Mesenchymal stem cell (in vitro differentiated cells and primary cell): ENCODE measurements at regions not wholly inside any gene's neighbourhood (a gene's known extent, or its start where the extent isn't known, plus 50 kb on each side); places are given as distances from the start of the nearest gene placed in this dataset.

Experiments used
- DNase-seq: peaks from one replicate; pipeline ENCODE4 v3.0.0-alpha.2; 2013
- H2AFZ ChIP-seq: one replicate; pipeline ENCODE4 v1.6.1; 2013; ENCODE audit warnings: low read depth, mild to moderate bottlenecking, control low read depth, inconsistent platforms, low read length, moderate library complexity
- H2AK5ac ChIP-seq: 2 replicates; pipeline ENCODE4 v1.6.1; 2013; ENCODE audit warnings: low read length, moderate library complexity, mild to moderate bottlenecking, inconsistent platforms; ENCODE audit not compliant: severe bottlenecking
- H2BK120ac ChIP-seq: one replicate; pipeline ENCODE4 v1.6.1; 2013; ENCODE audit warnings: low read depth, mild to moderate bottlenecking, inconsistent platforms, low read length, moderate library complexity
- H2BK12ac ChIP-seq, 2 experiments: one replicate each; pipeline ENCODE4 v1.6.1; 2013; ENCODE audit warnings: inconsistent platforms in 2 of 2, low read length in 2 of 2, mild to moderate bottlenecking in 2 of 2, moderate library complexity in 2 of 2, control low read depth in 1 of 2
- H2BK15ac ChIP-seq: one replicate; pipeline ENCODE4 v1.6.1; 2013; ENCODE audit warnings: mild to moderate bottlenecking, low read depth, inconsistent platforms; ENCODE audit not compliant: poor library complexity, severe bottlenecking
- H2BK5ac ChIP-seq: 2 replicates; pipeline ENCODE4 v1.6.1; 2013; ENCODE audit warnings: low read depth, mild to moderate bottlenecking, low read length, control low read depth, inconsistent platforms; ENCODE audit not compliant: poor library complexity, severe bottlenecking
- H3K14ac ChIP-seq, 2 experiments: one replicate each; pipeline ENCODE4 v1.6.1; 2013; ENCODE audit warnings: inconsistent platforms in 2 of 2, low read length in 2 of 2, control low read depth in 1 of 2, mild to moderate bottlenecking in 1 of 2, moderate library complexity in 1 of 2
- H3K18ac ChIP-seq, 2 experiments: one replicate each; pipeline ENCODE4 v1.6.1; 2013; ENCODE audit warnings: inconsistent platforms in 2 of 2, low read length in 2 of 2, control low read depth in 1 of 2, low read depth in 1 of 2, mild to moderate bottlenecking in 1 of 2
- H3K23ac ChIP-seq, 2 experiments: one replicate each; pipeline ENCODE4 v1.6.1; 2013; ENCODE audit warnings: inconsistent platforms in 2 of 2, low read length in 2 of 2, mild to moderate bottlenecking in 2 of 2, moderate library complexity in 2 of 2, control low read depth in 1 of 2
- H3K27ac ChIP-seq: 2 replicates; pipeline ENCODE4 v1.5.1; 2013; ENCODE audit warnings: mild to moderate bottlenecking, moderate library complexity, low read length, control low read depth, inconsistent platforms; ENCODE audit not compliant: poor library complexity, severe bottlenecking
- H3K27me3 ChIP-seq, 2 experiments: 2 replicates each; pipeline versions ENCODE4 v1.6.1 to v1.7.0; 2013; ENCODE audit warnings: low read length in 2 of 2, mild to moderate bottlenecking in 2 of 2, moderate library complexity in 2 of 2, control low read depth in 1 of 2, inconsistent platforms in 1 of 2; ENCODE audit not compliant: control insufficient read depth in 1 of 2, insufficient read depth in 1 of 2
- H3K36me3 ChIP-seq, 2 experiments: 2 replicates each; pipeline versions ENCODE4 v1.6.1 to v1.7.0; 2013; ENCODE audit warnings: low read length in 2 of 2, control low read depth in 1 of 2, inconsistent platforms in 1 of 2, low read depth in 1 of 2, mild to moderate bottlenecking in 1 of 2; ENCODE audit not compliant: insufficient read depth in 2 of 2, control insufficient read depth in 1 of 2
- H3K4ac ChIP-seq, 2 experiments: one replicate each; pipeline ENCODE4 v1.6.1; 2013; ENCODE audit warnings: inconsistent platforms in 2 of 2, low read length in 2 of 2, mild to moderate bottlenecking in 2 of 2, moderate library complexity in 2 of 2, control low read depth in 1 of 2, low read depth in 1 of 2
- H3K4me1 ChIP-seq: 2 replicates; pipeline ENCODE4 v1.6.1; 2013; ENCODE audit warnings: low read depth, low read length, control low read depth; ENCODE audit not compliant: control insufficient read depth, insufficient read depth
- H3K4me2 ChIP-seq: 2 replicates; pipeline ENCODE4 v1.6.1; 2013; ENCODE audit warnings: low read length, mild to moderate bottlenecking, inconsistent platforms; ENCODE audit not compliant: poor library complexity, severe bottlenecking
- H3K4me3 ChIP-seq, 2 experiments: 2 replicates each; pipeline versions ENCODE4 v1.5.1 to v1.7.0; 2013; ENCODE audit warnings: low read length in 2 of 2, mild to moderate bottlenecking in 2 of 2, control low read depth in 1 of 2, low read depth in 1 of 2; ENCODE audit not compliant: insufficient read depth in 1 of 2
- H3K79me1 ChIP-seq: replicated peaks from 2 replicates; pipeline ENCODE4 v1.6.1; 2013; ENCODE audit warnings: mild to moderate bottlenecking, control low read depth, low read length, inconsistent platforms; ENCODE audit not compliant: poor library complexity, severe bottlenecking
- H3K9ac ChIP-seq: 2 replicates; pipeline ENCODE4 v1.7.0; 2013; ENCODE audit warnings: mild to moderate bottlenecking, low read length, moderate library complexity
- H3K9me3 ChIP-seq: 2 replicates; pipeline ENCODE4 v1.7.0; 2013; ENCODE audit warnings: mild to moderate bottlenecking, low read length; ENCODE audit not compliant: control insufficient read depth
- H4K8ac ChIP-seq: one replicate; pipeline ENCODE4 v1.6.1; 2013; ENCODE audit warnings: inconsistent platforms, mild to moderate bottlenecking, low read length, moderate library complexity
- H4K91ac ChIP-seq: one replicate; pipeline ENCODE4 v1.6.1; 2013; ENCODE audit warnings: mild to moderate bottlenecking, low read length, inconsistent platforms
- WGBS: methylation state at CpG from one replicate; pipeline ENCODE4 v1.1.7; 2013; ENCODE audit warnings: mixed read lengths; 5-methylcytosine and 5-hydroxymethylcytosine counted together

- Histone ChIP-seq H4K91ac (no peak overlapping the region), H2BK120ac (no peak overlapping the region), H2BK12ac (no peak overlapping the region), H3K27ac (no peak overlapping the region), H3K27me3 (peaks cover 0 to 24% of the 10 kb centered on the region in 2 experiments), H2BK5ac (no peak overlapping the region), H3K9ac (no peak overlapping the region), H3K4me1 (no peaks in the 10 kb centered on the region), H3K18ac (no peak overlapping the region), H3K36me3 (no peaks in the 10 kb centered on the region), H3K9me3 (no peaks in the 10 kb centered on the region), H3K4me3 (no peak overlapping the region), H3K79me1 (no peaks in the 10 kb centered on the region), H2AFZ (no peak overlapping the region), H4K8ac (no peak overlapping the region), H3K4me2 (no peak overlapping the region), H3K23ac (no peak overlapping the region), H3K14ac (no peak overlapping the region), H3K4ac (no peak overlapping the region), H2AK5ac (no peak overlapping the region), H2BK15ac (no peak overlapping the region)
- DNase-seq, result no peak
- WGBS, result 85% methylated on average over 4 of the region's 5 CpGs
Measured at GRCh38 chr12:5236022-5236640, 192.5 kb downstream of the KCNA5 start.

GRCh38 chr12:5242440-5242839, 189.5 kb upstream of the NTF3 start:
- H3K4me3 ChIP-seq, result no peak overlapping the region
- DNase-seq, result no peak
- no peaks in the 10 kb centered on the region for H3K9me3 ChIP-seq
- no peaks in the 10 kb centered on the region for H3K4me1 ChIP-seq
- peaks cover 0 to 51% of the 10 kb centered on the region in 2 experiments for H3K27me3 ChIP-seq
- H3K4me2 ChIP-seq, result no peak overlapping the region
- H2AFZ ChIP-seq, result no peak overlapping the region
- no peak overlapping the region for H2AK5ac ChIP-seq
- no peaks in the 10 kb centered on the region for H3K36me3 ChIP-seq
- H2BK5ac ChIP-seq, result no peak overlapping the region
- H3K4ac ChIP-seq, result no peak overlapping the region
- H3K9ac ChIP-seq, result no peak overlapping the region
- no peak overlapping the region for H2BK120ac ChIP-seq
- no peak overlapping the region for H2BK15ac ChIP-seq
- no peaks in the 10 kb centered on the region for H3K79me1 ChIP-seq
- no peak overlapping the region for H4K91ac ChIP-seq
- H3K23ac ChIP-seq, result no peak overlapping the region
- no peak overlapping the region for H2BK12ac ChIP-seq
- no peak overlapping the region for H4K8ac ChIP-seq
- no peak overlapping the region for H3K18ac ChIP-seq
- WGBS, result 73% methylated on average over 7 of the region's 7 CpGs
- H3K27ac ChIP-seq, result no peak overlapping the region
- H3K14ac ChIP-seq, result no peak overlapping the region

- no peak for DNase-seq
- H4K8ac ChIP-seq, result no peak overlapping the region
- H3K4me2 ChIP-seq, result no peak overlapping the region
- no peak overlapping the region for H3K14ac ChIP-seq
- H3K79me1 ChIP-seq, result no peaks in the 10 kb centered on the region
- no peak overlapping the region for H3K9ac ChIP-seq
- H3K18ac ChIP-seq, result no peak overlapping the region
- no peak overlapping the region for H2AK5ac ChIP-seq
- no peak overlapping the region for H3K4me3 ChIP-seq
- H2BK120ac ChIP-seq, result no peak overlapping the region
- no peaks in the 10 kb centered on the region for H3K4me1 ChIP-seq
- no peaks in the 10 kb centered on the region for H3K9me3 ChIP-seq
- no peak overlapping the region for H2BK15ac ChIP-seq
- H3K23ac ChIP-seq, result no peak overlapping the region
- no peak overlapping the region for H2BK12ac ChIP-seq
- no peaks in the 10 kb centered on the region for H3K36me3 ChIP-seq
- H2AFZ ChIP-seq, result no peak overlapping the region
- peaks cover 0 to 54% of the 10 kb centered on the region in 2 experiments for H3K27me3 ChIP-seq
- no peak overlapping the region for H3K4ac ChIP-seq
- H4K91ac ChIP-seq, result no peak overlapping the region
- H3K27ac ChIP-seq, result no peak overlapping the region
- 74% methylated on average over 1 of the region's 4 CpGs for WGBS
- H2BK5ac ChIP-seq, result no peak overlapping the region
Measured at GRCh38 chr12:5243014-5243413, 188.9 kb upstream of the NTF3 start.

- DNase-seq, result no peak
- no peak overlapping the region for H2AFZ ChIP-seq
Measured at GRCh38 chr12:5244513-5244972, 187.4 kb upstream of the NTF3 start.

More at GRCh38 chr12:5244513-5244972, 187.4 kb upstream of the NTF3 start:
- no peak overlapping the region for H3K23ac ChIP-seq
- H3K27ac ChIP-seq, result no peak overlapping the region
- no peak overlapping the region for H2AK5ac ChIP-seq
- no peak overlapping the region for H3K14ac ChIP-seq
- no peak overlapping the region for H4K8ac ChIP-seq
- peaks cover 0 to 49% of the 10 kb centered on the region in 2 experiments for H3K27me3 ChIP-seq
- H2BK5ac ChIP-seq, result no peak overlapping the region
- no peak overlapping the region for H2BK12ac ChIP-seq
- no peak overlapping the region for H2BK15ac ChIP-seq
- H3K4me1 ChIP-seq, result no peaks in the 10 kb centered on the region
- H3K4me3 ChIP-seq, result no peak overlapping the region
- no peaks in the 10 kb centered on the region for H3K79me1 ChIP-seq
- H3K36me3 ChIP-seq, result no peaks in the 10 kb centered on the region
- H2BK120ac ChIP-seq, result no peak overlapping the region
- no peak overlapping the region for H3K18ac ChIP-seq
- no peak overlapping the region for H3K4me2 ChIP-seq
- H3K9me3 ChIP-seq, result no peaks in the 10 kb centered on the region
- no peak overlapping the region for H4K91ac ChIP-seq
- WGBS, result 22% methylated on average over 3 of the region's 5 CpGs
- no peak overlapping the region for H3K4ac ChIP-seq
- no peak overlapping the region for H3K9ac ChIP-seq
